HuH-7 (cell line): ENCODE measurements at regions not wholly inside any gene's neighbourhood (a gene's known extent, or its start where the extent isn't known, plus 50 kb on each side); places are given as distances from the start of the nearest gene placed in this dataset.

ENCODE experiments used
- DNase-seq: peaks from one replicate; pipeline ENCODE4 v3.0.0; 2011; ENCODE audit warnings: low spot score

- DNase-seq, result no peak
Measured at GRCh38 chr3:159818997-159819500, 169.6 kb upstream of the IL12A start.

GRCh38 chr3:159819676-159820075 lies 169.0 kb upstream of the IL12A start:
- DNase-seq, result no peak

GRCh38 chr3:159821110-159821509 lies 167.5 kb upstream of the IL12A start:
- no peak for DNase-seq

- DNase-seq, result no peak
Measured at GRCh38 chr3:159821736-159822135, 166.9 kb upstream of the IL12A start.

GRCh38 chr3:159823780-159824179 lies 164.9 kb upstream of the IL12A start:
- no peak for DNase-seq

- DNase-seq, result no peak
Measured at GRCh38 chr3:159824333-159824732, 164.3 kb upstream of the IL12A start.

- no peak for DNase-seq
Measured at GRCh38 chr3:159825216-159825854, 163.3 kb upstream of the IL12A start.

- no peak for DNase-seq
Measured at GRCh38 chr3:159828542-159828943, 160.1 kb upstream of the IL12A start.

GRCh38 chr3:159829056-159829455 lies 159.6 kb upstream of the IL12A start:
- DNase-seq, result no peak

- no peak for DNase-seq
Measured at GRCh38 chr3:159829539-159830227, 159.0 kb upstream of the IL12A start.

GRCh38 chr3:159830523-159831154 lies 158.0 kb upstream of the IL12A start:
- no peak for DNase-seq

GRCh38 chr3:159831466-159831865 lies 157.2 kb upstream of the IL12A start:
- no peak for DNase-seq

GRCh38 chr3:159832024-159832423 lies 156.6 kb upstream of the IL12A start:
- no peak for DNase-seq

GRCh38 chr3:159835126-159835525 lies 153.5 kb upstream of the IL12A start:
- no peak for DNase-seq

GRCh38 chr3:159837725-159838124 lies 150.9 kb upstream of the IL12A start:
- no peak for DNase-seq

- no peak for DNase-seq
Measured at GRCh38 chr3:159838938-159839337, 149.7 kb upstream of the IL12A start.

GRCh38 chr3:159839561-159840379 lies 148.9 kb upstream of the IL12A start, which contains the start of gene SCHIP1:
Gene SCHIP1 (plus strand): TSS chr3:159839861.
- no peak for DNase-seq

GRCh38 chr3:159840703-159841299 lies 147.8 kb upstream of the IL12A start:
- no peak for DNase-seq

- DNase-seq, result no peak
Measured at GRCh38 chr3:159841766-159842165, 146.9 kb upstream of the IL12A start.

- DNase-seq, result no peak
Measured at GRCh38 chr3:159843840-159844730, 144.6 kb upstream of the IL12A start.

- DNase-seq, result no peak
Measured at GRCh38 chr3:159844801-159845261, 143.8 kb upstream of the IL12A start.
